GM18858 (cell line): ENCODE measurements at regions not wholly inside any gene's neighbourhood (a gene's known extent, or its start where the extent isn't known, plus 50 kb on each side); places are given as distances from the start of the nearest gene placed in this dataset.
"Not testable (repeated sequence)": the region's sequence is repeated elsewhere in the genome, so short reads cannot be mapped to it uniquely, and the experiment has no call there.

Experiments
- ATAC-seq: cut with Tn5 transposase; IDR thresholded peaks from one replicate; pipeline ENCODE4 v1.9.1; 2021; ENCODE audit not compliant: unreplicated experiment

DNA sequence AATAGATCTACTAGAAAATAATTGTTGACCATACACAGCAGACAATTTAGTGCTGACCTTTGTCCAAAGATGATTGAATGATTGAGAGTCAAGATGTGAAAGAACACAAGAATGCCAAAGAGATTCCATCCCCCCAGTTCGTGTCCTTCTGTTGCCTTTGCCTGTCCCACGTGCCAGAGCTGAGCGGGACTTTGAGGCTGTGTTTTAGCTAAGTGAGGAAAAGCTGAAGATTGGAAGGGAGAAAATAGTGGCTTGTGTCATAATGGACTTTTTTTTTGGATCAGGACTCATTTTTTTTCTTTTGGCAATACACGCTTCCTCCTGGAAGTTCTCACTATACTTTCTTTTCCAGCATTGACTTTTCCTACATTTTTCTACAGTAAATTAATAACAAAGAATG, 206.6 kb upstream of the MDFIC2 start:
- ATAC-seq = no peak

DNA sequence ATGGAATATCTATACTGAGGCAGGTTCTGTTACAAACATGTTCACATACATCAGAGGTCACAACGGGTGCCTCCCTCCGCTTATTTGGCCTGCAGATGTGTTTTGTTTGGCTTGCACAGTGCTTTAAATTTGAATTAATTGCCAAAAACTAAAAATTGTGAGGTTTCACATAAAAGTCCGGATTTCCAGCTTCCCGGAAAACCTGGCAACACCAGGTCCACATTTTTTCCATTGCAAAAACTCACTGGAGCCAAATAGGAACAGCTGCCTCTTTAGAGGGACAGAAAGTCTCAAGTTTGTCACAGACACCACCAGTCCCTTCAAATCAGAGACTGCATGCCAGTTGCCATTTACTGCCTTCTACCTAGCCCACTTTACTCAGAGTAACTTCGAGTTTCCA, 205.9 kb upstream of the MDFIC2 start:
- no peak for ATAC-seq

- ATAC-seq = no peak
Observed at GRCh38 chr3:70517124-70517890, 204.9 kb upstream of the MDFIC2 start.

GRCh38 chr3:70516076-70516475, 203.6 kb upstream of the MDFIC2 start:
- ATAC-seq = no peak

GRCh38 chr3:70507486-70507885, 195.0 kb upstream of the MDFIC2 start:
- ATAC-seq = no peak

DNA sequence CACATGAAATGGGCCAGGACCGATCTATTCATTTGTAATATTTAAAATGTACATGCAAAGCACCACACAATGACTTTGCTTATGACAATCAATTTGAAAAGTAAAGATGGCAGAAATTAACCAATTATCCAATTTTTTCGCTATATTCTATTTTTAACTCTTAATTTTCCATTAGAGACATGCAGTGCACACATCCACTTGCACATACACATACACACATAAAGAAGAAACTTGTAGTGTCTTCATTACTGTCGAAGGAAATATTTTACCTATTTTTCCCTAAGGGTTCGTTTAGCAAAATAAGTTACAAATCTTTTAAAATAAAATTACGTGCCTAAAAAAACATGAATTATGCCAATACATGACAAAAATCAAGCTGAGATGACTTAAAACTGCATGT, 194.3 kb upstream of the MDFIC2 start:
- ATAC-seq = no peak

- ATAC-seq = no peak
Observed at GRCh38 chr3:70501561-70501960, 189.1 kb upstream of the MDFIC2 start.

- no peak for ATAC-seq
Observed at GRCh38 chr3:70488816-70489215, 176.4 kb upstream of the MDFIC2 start.

DNA sequence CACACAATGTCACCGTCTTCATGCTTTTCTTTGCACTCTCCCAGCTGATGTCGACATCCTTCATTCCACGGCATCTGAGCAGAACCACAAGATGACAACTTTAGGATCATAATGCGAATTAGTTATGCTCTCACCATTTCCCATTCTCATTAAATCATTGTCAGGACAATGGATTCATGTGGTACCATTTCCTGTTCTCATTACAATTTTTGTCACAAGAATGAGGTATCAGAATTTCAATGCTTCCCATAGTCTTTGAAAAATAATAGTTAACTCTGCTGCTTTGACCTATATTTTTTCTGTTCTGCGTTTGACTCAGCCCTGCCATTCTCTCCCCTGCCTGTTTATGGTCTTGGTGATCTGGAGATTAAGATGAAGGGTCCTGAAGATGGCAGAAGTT, 175.7 kb upstream of the MDFIC2 start:
- ATAC-seq = no peak

DNA sequence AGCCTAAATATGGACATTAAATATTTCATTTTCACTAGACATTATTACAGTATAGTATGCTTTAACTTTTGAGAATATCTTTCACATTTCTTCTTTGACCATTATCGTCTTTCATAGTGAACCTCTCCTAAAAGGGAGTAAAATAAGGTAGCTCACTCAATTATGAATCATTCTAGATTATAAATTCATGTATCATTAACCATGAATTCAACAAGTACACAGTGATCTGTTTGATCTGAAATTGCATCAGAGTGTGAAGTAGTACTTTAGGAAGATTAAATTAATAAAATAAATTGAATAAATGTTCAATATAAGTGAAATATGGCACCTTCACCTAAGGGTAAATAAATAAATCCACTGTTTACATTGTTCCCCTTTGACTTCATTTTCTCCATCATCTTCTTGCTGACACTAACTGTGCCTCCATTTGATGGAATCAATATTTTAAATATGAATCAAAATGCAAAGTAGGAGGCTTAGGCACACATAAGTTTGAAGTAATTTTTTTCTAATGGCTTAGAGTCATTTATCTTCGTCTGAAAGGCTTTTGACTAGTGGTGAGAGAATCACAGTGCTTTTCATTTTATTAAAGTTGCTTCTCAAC, 174.1 kb upstream of the MDFIC2 start:
- no peak for ATAC-seq

DNA sequence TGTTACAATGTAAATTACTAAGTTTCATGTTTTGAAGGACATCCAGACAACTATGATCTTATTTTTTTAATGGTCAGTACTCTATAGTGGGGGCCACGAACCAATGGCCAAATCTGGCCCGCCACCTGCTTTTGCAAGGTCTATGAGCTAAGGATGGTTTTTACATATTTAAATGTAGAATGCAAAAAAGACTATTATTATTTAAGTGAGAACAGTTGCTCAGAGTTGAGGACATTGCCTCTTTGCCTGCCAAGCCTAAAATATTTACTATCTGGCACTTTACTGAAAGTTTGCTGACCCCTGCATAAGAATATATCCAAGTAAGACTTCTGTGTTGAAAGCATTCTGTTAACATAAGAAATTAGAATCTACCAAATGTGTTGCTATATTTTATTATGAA, 163.7 kb upstream of the MDFIC2 start:
- ATAC-seq = no peak

GRCh38 chr3:70471464-70472342, 159.3 kb upstream of the MDFIC2 start:
- ATAC-seq = no peak

DNA sequence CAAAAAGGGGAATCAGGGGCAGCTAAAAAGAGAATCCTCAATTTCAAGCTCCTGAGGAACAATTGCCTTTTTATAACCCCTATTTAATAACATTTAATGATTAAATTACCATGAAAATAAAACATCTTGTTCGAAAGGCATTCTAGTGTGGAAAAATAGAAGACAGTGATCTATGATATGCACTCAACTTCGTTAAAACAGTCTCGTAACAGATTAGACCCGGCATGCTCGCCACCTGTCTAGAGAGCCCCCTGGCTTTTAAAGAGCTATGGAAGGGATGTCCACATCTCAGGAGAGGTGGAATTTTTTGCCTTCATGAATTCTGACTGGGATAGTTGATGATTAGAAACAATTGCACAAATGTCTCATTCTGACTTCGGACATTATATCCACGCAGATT, 153.7 kb upstream of the MDFIC2 start:
- no peak for ATAC-seq

GRCh38 chr3:70464876-70465275, 152.4 kb upstream of the MDFIC2 start:
- no peak for ATAC-seq

DNA sequence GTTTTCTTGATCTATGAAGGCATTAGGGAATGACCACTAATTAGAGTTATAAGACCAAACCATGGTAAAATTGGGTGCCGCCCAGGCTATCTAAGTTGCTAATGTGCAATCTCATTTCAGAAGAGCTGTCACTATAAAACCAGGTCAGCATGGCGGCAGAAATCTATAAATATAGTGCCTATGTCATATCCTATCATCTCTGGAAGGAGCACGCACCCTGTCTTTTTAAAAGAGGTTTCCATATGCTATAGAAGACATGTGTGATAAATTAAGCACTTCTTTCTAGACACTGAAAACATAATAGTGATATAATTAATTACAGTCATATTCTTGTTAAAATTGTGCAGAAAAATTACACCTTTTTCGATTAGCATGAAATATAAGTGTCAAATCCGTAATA, 152.0 kb upstream of the MDFIC2 start:
- ATAC-seq = no peak

DNA sequence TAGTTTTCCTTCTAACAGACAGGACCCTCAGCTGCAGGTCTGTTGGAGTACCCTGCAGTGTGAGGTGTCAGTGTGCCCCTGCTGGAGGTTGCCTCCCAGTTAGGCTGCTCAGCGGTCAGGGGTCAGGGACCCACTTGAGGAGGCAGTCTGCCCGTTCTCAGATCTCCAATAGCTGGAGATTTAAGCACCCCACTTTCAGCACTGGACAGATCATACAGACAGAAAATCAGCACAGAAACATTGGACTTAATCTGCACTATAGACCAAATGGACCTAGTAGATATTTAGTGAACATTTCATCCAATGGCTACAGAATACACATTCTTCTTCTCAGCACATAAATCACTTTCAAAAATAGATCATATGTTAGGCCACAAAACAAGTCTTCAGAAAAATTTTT, 137.8 kb upstream of the MDFIC2 start:
- ATAC-seq = not testable (repeated sequence)

- ATAC-seq = not testable (repeated sequence)
Observed at GRCh38 chr3:70435422-70435821, 123.0 kb upstream of the MDFIC2 start.

DNA sequence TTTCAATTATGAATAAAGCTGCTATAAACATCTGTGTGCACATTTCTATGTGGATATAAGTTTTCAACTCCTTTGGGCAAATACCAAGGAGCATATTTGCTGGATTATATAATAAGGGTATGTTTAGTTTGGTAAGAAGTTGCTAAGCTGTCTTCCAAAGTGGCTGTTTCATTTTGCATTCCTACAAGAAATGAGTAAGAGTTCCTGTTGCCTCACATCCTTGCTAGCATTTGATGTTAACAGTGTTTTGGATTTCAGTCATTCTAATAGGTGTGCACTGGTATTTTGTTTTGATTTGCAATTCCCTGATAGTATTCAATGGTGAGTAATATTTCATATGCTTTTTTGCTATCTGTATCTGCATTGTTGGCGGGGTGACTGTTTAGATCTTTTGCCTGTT, 120.7 kb upstream of the MDFIC2 start:
- ATAC-seq = no peak

- no peak for ATAC-seq
Observed at GRCh38 chr3:70431911-70432310, 119.5 kb upstream of the MDFIC2 start.

DNA sequence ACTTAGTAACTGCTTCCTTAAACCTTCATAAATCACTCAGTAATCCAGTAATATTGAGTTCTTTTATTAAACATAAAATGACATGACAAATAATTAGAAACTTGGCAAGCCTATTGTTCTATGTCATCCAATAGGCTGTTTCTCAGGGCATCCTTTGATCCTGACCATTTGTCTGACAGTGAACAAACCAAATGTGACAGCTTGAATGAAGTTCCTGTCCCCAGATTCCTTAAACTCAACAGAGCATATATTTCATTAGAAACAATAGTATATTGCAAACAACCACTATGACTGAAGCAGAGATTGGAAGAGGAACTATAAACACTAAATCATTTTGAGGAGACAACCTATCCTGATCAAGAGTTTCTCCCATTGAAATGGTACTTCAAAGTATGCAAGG, 113.6 kb upstream of the MDFIC2 start:
- ATAC-seq = no peak

DNA sequence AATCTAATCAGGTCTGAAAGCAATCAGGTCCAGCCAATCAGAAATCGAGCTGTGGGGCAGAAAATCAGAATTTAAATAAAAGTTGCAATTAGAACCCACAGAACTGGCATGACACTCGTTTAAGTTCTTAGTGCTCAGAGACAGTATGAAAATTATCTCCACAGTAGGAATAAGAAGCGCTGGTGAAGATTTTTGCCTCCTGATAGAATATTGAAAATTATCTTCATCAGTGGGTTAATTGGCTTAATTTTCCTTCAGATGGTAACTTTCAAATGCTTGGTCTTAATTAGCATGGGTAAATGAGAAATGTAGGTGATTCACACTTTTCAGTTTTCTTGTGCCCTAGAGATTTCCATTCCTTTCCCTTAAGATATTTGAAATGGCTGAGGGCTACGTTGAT, 109.1 kb upstream of the MDFIC2 start:
- no peak for ATAC-seq

- ATAC-seq = no peak
Observed at GRCh38 chr3:70409018-70409417, 96.6 kb upstream of the MDFIC2 start.
